HG03378 (cell line): ENCODE measurements at regions not wholly inside any gene's neighbourhood (a gene's known extent, or its start where the extent isn't known, plus 50 kb on each side); places are given as distances from the start of the nearest gene placed in this dataset.

Experiments
- ATAC-seq: cut with Tn5 transposase; IDR thresholded peaks from one replicate; pipeline ENCODE4 v1.9.1; 2021; ENCODE audit warnings: mild to moderate bottlenecking, moderate library complexity; ENCODE audit not compliant: unreplicated experiment

DNA sequence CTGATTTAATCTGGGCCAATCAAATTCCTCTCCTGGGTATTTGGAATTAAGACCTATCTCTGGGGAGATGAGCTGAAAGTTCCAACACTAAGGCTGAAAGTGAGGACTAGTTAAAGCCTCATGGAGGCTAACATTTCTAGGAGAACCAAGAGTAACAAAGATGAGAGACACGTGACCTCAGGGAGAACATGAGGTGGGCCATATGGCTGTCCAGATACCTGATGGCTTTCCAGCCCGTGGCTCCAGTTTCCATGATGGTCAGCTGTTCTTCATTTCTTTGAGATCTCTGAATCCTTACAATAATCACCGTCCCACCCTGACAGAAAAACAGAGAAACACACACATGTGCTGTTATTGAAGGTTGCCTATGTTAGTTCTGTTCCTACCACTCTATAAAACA, 66.1 kb downstream of the LEPR start:
- no peak for ATAC-seq

DNA sequence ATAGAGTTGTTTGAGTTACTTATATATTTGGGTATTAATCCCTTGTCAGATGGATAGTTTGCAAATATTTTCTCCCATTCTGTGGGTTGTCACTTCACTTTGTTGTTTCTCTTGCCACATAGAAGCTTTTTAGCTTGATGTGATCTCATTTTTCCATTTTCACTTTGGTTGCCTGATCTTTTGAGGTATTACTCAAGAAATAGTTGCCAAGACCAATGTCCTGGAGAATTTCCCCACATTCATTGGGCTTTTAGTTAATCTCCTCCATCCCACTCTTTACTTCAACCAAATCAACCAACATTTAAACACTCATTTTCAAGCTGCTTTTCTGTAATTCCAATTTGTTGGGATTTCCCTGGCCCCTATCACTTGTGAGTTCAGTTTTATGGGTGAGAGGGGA, 69.0 kb downstream of the LEPR start:
- no peak for ATAC-seq

DNA sequence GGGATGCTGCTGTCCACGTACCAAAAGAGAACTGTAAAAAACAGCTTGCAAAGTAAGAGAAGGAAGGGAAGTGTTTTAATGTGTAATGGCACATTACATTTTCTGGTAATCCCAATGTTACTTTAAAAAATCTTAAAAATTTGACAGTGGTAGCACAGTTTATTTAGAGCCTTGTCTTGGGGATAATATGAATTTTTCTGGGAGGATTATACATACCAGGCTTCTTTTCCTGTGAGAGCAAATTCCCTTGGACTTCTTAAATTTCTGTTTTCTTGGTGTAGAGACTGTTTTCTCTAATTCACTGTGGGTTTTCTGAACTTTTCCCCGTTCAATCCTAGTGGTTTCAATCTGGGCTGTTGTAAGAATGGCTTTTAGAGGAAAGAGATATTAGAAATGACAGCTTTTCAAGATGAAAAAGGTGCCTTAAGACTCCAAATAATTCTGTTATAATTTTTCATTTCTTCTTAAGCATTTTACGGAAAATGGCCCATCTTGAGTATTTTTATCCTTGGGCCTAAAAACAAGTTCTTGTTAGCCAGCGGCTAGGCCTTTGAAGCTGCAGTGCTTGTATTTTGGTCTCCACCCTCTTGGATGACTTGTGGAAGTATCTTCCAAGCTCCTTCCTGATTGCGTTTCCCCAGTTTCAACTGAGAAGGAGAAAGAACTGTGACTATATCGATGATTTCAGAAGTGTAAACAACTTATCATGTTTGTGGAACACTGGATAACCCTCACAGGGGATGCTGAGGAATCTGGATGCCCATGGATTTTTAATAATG, 70.0 kb downstream of the LEPR start:
- no peak for ATAC-seq

DNA sequence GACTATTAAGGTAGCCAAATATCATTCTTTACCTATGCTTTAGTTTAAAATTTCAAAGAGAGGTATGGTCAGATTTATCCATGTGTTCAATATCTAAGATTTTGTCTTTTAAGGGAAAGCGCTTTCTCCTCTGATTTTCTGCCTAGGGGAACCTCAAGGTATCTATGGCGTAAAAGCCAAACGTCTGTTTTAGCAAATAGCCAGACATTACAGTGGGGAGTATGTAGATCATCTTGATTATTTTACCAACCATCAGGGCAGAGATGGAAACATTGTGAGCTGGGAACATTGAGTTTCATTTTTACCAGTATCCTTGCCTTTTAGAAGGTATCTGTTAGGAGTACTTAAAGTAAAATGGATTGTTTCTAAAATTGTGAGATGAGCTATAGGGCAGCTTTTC, 71.0 kb downstream of the LEPR start:
- ATAC-seq = no peak

DNA sequence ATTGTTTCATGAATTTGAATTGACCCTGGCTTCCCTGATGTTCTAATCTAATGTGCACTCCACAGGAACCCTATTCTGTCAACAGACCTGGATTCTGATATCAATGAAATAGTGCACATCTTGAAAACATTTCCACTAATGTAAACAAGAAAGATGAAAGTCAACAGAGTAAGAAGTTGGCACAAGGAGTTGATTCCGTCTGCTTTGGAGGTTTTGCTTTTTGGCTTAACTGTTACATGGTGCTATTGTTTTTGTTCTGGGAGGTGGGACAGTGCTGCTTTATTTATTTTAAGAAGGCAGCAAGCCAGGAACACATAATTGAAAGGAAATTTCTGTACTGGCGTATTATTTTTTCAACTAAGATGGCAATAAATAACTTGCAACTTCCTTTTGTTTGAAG, 73.3 kb downstream of the LEPR start:
- no peak for ATAC-seq

DNA sequence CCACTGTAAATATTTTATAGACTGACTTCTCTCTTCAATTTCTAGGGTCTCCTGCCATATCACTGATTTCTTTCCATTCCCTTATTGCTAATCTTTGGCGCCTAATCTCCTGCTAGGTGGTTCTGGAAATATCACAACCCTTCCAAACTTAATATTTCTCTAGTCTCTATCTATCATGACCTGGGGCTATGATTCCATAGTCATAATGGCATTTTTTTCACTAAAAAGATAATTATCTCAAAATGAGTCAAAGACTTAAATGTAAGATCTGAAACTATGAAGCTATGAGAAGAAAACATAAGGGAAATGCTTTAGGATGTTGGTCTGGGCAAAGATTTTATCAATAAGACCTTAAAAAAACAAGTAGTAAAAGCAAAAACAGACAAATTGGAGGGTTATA, 74.2 kb downstream of the LEPR start:
- ATAC-seq = no peak

DNA sequence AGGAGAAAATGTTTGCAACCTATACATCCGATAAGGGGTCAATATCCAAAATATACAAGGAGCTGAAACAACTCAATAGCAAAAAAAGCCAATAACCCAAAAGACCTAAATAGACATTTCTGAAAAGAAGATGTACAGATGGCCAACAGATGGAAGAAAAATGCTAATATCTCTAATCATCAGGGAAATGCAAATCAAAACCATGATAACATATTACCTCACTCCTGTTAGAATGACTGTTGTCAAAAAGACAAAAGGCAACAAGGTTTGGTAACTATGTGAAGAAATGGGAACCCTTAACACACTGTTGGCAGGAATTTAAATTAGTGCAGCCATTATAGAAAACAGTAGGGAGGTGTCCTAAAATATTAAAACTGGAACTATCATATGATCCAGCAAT, 74.7 kb downstream of the LEPR start:
- no peak for ATAC-seq

DNA sequence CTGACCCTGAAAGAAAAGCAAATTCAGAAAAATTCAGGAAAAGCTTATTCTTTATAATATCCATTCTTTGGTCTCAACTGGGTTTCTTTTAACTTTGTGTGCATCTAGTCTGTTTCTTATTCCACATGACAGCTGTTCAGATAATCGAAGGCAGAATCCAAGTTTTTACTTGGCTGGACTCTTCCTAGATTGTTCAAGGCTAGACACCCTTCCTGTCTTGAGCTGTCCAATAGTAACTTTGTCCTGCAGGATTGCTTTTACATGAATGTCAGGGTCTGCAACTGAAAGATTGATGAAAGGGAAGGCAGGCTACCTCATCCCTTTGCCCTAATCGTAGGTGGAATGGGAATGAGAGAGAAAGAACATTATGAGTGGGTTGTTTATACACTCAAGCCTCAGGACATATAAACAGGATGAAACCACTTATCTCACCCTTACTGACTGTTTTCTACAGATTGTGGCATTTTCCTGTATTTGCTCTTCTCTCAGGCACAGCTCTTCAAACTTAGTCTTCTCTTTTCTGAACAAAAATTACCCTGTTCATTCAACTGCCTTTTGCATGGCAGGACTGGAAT, 76.9 kb downstream of the LEPR start:
- no peak for ATAC-seq

DNA sequence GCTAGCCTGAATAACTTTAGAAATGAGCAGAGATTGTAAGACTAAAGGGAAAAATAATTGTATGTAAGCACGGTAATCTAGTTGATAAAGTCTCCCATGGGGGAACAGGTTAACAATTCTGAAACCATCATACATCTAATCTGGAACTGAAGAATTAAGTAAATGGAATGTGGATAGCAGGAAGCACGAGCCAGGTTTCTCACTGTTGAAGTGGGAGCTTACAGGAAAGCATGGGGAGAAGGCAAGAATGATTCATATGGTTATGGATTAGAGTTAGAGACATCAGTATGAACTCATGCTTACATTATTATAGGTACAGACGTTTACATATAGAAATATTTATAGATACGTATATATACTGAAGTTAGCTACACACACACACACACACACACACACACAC, 83.0 kb downstream of the LEPR start:
- no peak for ATAC-seq

DNA sequence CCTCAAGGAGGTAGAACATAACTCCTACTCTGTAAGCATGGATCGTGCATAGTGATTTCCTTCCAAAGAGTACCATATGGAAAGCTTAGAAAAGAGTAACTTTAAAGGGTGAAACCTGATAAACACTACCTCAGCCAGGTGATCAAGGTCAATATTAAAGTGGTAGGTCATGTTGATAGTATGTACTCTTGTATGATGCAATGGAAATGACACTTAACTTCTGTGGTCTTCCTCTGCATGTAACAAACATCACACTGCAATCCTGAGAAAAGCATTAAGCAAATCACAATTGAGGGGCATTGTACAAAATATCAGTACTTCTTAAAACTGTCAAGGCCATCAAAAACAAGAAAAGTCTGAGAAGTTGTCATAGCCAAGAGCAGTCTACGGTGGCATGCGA, 83.8 kb downstream of the LEPR start:
- ATAC-seq = no peak

DNA sequence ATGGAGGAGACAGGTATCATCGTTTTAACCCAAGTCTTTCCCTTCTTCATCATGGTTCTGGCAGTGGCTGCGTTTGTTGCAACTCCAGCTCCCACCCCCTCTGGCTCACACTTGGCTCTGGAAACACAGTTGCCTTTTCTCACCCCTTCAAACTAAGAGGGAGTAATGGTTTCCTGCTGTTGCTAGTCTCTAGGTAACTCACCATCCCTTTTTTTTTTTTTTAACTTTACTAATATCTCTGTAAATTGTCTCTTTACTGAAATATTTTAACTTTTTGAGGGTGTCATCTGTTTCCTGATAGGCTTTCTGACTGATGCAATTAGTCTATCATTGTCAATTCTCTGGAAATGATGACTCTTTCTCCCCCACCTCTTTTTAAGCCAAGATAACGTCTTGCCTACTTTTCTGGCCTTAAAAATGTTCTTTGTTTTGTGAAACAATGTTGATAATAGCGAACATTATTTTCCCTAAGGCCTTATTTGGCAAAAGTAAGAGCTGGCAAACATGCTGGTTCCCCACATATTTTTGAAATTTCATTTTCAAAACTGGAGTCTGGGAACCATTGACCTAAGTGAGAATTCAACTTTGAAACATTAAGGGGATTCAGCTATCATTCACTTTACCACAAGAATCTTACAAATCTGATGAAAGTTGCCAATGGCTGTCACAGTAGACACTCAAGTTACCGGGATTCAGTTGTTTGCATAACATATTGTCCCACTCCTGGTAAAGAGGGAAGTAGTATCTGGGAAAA, 85.3 kb downstream of the LEPR start:
- no peak for ATAC-seq

DNA sequence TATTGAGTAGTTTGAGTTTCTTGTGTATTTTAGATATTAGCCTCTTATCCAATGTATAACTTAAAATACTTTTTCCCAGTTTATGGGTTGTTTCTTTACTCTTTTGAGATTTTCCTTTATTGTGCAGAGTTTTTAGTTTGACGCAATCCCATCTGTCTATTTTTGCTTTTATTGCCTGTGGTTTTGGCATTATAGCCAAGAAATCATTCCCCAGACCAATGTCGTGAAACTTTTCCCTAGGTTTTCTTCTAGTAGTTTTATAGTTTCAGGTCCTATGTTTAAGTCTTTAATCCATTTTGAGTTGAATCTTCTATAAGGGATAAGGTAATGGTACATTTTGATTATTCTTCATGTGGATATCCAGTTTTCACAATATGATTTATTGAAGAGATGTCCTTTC, 87.6 kb downstream of the LEPR start:
- ATAC-seq = no peak

DNA sequence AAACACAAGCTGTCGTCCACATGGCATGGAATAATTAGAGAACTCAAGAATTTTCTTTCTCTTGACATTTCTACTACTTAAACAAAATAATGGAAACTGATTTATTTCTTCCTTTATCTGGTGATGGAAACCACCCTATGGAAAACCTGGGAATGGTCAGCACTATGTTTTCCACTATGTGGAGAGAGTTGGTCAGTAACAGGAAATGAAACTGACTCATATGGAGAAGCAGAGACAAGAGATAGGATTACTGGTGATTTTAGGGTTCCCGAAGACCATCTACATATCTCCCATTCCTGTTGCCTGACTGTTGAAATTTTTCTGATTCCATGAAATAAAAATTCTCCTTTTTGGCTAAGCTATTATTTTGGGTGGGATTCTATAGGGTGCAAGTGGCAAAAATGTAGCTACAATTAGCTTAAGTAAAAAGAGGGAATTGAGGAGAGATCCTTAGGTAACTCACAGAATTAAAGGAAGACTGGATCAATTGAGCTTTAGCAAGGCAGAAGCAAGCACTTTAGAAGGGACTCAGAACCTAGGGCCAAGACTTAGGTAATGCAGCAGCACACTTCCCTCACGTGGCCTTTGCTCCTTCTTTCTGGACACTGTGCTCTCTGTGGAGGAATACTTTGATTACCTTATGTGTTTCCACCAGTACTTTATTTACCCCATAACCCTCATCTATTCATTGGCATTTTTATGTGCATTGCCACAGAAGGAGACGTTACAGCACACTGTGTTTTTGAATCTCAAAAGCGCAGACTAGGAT, 89.6 kb downstream of the LEPR start:
- ATAC-seq = no peak

DNA sequence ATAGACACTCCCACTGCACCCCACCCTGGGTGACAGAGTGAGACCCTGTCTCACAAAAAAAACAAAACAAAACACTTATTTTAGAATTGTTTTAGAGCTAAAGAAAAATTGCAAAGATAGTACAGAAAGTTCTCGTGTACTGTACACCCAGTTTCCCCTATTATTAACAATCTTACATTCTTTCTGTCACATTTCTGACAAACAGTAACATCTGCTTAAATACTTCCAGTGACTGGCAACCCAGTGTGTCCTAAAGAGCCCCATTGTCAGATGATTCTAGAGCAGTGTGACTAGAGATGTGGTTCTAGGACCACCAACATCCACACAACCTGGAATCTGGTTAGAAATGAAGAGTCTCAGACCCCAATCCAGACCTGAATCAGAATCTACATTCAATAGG, 90.5 kb downstream of the LEPR start:
- no peak for ATAC-seq

DNA sequence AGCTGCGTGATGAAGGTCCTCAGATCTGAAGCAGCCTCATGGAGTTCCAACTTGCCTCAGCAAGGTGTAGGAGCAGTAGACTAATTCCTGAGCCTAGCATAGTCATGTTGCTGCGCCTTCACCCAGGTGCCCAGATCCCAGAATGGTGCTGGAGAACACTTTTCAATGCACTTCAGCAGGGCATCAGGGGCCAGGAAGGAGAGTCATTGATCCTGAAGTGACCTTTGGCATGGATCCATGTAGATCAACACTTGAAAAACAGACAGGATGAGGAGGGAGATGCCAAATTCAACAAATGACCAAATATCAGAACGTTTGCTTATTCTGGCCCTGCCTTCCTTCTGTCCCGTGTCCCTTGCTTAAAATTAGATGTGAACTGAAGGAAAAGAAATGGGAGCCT, 91.9 kb downstream of the LEPR start:
- ATAC-seq = no peak

DNA sequence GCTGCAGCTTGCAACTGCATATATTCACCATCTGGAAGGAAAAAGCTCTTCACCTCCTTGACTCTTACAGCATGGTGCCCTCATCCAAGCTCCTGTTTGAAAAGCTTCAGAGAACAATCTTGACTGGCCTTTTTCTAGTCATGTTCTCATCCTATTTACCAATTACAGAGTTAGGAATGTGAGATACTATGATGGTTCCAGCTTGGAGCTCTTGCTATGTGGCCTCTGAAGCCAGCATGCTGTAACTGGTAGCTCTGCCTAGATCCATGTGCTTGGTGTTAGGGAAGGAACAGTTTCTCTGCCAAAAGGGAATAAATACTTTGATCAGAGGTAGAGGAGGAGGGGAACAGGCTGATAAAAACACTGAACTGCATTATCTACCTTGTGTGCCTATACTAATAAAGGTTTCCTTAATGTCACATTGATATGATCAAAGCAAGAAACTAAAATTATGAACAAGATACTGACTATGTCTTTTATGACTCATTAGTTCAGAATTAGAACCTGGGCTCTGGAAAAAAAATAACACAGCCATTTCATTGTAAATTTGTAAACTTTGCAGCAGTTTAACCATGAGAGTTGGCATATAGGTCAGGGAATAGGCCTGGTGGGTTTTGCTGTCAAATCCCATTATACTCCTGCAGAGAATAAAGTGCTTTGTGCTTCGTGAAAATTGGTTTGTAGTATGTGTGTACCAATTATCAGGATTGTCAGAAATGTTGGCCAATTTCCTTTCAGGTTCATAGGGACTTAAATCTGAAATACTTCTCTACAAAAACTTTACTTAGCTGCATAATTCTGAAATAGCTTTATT, 92.7 kb downstream of the LEPR start:
- ATAC-seq = no peak

DNA sequence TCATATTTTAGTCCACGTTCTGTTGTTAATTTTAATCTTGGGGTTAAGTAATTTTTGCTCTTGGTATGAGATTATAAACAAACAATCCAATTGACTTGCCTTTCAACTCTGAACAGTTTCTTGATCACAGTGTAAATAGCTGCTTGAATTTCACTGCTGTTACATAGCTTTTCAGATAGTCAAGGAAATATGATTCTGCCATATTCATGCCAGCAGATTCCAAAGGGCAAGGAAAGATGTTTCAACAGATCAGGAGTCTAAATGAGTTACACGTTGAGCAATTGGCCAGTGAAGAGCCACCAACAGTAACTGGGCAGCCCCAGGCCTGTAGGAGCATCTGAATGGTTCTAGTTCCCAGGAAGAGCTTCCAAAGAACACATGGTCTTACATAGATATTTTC, 93.6 kb downstream of the LEPR start:
- no peak for ATAC-seq

DNA sequence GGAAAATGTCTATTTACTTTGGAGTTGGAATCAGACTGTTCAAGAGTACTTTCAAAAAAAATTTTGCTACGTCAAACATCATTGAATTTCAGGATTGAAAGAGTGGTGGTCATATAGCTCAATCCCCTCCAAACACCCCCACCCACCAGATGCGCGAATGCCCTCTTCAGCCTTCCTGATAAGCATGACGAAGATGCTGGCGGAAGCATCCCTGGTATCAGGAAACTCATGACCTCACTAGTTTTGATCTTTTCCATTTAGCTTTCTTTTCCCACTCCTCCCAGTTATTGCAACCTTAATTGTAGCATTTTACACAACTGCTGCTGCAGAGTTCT, 104.4 kb downstream of the LEPR start:
- no peak for ATAC-seq

DNA sequence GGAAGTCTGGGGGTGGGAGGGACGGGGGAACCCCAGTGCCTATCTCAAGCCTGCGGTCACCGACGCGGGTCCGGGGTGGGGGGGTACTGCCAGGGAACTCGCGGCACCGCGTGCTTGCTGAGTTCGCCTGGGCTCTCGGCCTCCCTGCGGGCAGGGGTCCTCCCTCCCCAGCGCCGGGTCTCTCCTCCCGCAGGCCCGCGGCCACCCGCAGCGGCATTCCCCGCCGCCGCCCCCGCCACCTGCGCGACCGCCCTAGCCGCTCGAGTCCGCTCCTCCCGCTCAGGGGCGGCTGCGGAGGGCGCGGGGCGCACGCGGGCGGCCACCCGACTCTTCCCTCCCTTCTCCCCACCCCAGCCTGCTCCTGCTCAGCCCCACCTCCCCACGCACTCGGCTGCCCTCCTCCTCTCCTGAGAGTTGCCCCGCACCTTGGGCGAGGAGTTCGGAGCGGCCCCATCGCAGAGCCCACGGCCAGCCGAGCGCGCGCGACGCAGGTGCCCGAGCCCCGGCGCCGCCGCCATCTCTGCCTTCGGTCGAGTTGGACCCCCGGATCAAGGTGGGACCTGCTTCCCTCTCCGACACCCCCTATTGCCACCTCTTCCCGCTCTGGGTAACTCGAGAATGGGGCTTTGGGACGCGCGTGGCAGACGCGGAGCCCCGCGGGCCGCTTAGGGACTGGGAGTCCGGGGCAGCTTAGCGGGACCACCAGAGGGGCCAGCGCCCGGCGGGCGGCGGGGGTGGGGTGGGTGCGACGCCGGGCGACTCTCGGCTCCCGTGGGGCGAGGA, 105.0 kb downstream of the LEPR start:
- no peak for ATAC-seq

DNA sequence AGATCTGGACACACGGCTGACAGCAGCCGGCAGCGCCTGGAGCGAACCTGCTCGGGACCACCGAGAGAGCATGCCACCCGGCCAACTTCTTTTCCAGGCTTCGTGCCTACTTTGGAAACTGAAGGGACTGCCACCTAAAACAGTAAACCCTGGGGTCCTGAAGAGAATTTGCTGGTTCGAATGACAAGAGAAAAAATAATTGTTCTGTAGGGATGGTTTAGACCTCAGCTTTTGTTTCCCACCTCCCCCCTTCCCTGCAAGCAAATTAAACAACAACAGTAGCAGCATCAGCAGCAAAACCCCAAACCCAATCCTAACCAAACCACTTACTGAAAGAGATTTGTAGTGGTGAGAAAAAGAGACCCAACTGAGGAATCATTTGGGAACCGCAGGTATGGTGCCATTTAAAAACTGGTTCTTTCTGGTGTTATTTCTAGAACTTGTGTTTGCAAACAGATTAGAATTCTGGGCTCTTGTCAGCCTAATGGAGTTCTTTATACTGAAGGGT, 105.6 kb downstream of the LEPR start:
- no peak for ATAC-seq
